Keratinocyte (primary cell): ENCODE measurements at regions not wholly inside any gene's neighbourhood (a gene's known extent, or its start where the extent isn't known, plus 50 kb on each side); places are given as distances from the start of the nearest gene placed in this dataset.

Source experiments
- EZH2 ChIP-seq: IDR thresholded peaks from one replicate; pipeline ENCODE4 v1.6.1; 2012; ENCODE audit warnings: inconsistent platforms, mild to moderate bottlenecking, low read length, moderate library complexity
- TF ChIP-seq, protein P1 (sequence below), 3 experiments: IDR thresholded peaks in 1 of 3; conservative IDR thresholded peaks in 1 of 3; optimal IDR thresholded peaks in 1 of 3; 2 replicates in 2 of 3; 3 replicates in 1 of 3; pipeline versions ENCODE3 to v1.5.1; 2011; ENCODE audit warnings: low read length in 3 of 3, mild to moderate bottlenecking in 3 of 3, moderate library complexity in 2 of 3, control low read depth in 1 of 3, inconsistent platforms in 1 of 3; ENCODE audit not compliant: insufficient read depth in 2 of 3; ENCODE audit errors: extremely low read depth in 1 of 3

DNA sequence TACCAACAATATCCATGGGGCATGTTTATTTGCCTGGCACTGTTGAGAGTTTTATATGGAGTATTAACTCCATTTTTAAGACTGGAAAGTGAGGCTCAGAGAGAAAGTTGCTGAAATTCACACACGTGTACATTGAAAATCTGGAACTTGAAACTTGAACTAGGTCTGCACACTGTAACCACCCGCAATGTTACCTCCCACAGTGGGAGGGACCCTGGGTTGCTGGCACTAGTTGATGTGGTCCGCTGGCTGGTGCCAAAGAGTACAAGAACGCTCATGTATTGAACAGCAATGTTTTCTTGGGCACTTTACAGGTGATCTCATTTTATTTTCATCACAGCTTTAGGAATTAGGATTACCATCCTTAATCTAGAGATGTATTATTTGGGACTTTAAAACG lies 253.2 kb downstream of the INHBA start:
- TF ChIP-seq, protein P1, sequence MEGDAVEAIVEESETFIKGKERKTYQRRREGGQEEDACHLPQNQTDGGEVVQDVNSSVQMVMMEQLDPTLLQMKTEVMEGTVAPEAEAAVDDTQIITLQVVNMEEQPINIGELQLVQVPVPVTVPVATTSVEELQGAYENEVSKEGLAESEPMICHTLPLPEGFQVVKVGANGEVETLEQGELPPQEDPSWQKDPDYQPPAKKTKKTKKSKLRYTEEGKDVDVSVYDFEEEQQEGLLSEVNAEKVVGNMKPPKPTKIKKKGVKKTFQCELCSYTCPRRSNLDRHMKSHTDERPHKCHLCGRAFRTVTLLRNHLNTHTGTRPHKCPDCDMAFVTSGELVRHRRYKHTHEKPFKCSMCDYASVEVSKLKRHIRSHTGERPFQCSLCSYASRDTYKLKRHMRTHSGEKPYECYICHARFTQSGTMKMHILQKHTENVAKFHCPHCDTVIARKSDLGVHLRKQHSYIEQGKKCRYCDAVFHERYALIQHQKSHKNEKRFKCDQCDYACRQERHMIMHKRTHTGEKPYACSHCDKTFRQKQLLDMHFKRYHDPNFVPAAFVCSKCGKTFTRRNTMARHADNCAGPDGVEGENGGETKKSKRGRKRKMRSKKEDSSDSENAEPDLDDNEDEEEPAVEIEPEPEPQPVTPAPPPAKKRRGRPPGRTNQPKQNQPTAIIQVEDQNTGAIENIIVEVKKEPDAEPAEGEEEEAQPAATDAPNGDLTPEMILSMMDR (optimal IDR thresholded peaks at IDR 0.05 in 1 of 3, IDR thresholded peaks at IDR 0.05 in 1 of 3, conservative IDR thresholded peaks at IDR 0.05 in 1 of 3; ENCODE audit: extremely low read depth in 1 of 3, insufficient read depth in 2 of 3, low read length in 3 of 3) = no peak
- TF ChIP-seq EZH2 = no peak
